ENCODE measurements at regions not wholly inside any gene's neighbourhood (a gene's known extent, or its start where the extent isn't known, plus 50 kb on each side); places are given as distances from the start of the nearest gene placed in this dataset.

DNA sequence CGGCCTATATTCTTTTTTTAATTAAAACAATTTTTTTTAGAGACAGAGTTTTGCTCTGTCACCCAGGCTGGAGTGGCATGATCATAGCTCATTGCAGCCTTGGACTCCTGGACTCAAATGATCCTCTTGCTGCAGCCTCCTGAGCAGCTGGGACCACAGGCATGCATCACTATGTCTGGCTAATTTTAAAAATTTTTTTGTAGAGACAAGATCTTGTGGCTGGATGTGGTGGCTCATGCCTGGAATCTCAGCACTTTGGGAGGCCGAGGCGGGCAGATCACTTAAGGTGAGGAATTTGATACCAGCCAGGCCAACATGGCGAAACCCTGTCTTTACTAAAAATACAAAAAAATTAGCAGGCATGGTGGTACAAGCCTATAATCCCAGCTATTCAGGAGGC is 54.8 kb upstream of the MSI2 start (continued):
- TF ChIP-seq TEAD4 (CRISPR knock-in tag; IDR thresholded peaks at IDR 0.05) (no peak), ZNF423 (CRISPR knock-in tag; IDR thresholded peaks at IDR 0.05) (no peak)

DNA sequence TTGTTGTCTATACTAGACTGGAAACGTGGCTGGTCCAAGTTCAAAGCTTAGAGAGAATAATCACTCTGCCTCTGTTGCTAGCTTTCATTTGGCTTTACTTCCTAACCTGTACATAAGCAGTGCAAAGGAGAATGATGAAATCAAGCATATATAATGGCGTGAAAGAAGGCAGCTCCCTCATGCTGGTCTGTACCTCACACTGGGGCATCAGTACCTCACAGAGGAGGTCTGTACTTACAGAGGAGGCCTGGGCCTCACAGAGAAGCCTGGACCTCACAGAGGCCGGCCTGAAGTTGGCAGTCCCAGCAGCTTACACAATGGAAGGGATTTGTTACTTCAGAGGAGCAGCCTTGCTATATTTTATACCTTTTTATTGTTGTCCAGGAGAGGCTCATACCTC is 53.3 kb upstream of the MSI2 start:
- no peak for TF ChIP-seq MXD4 (CRISPR knock-in tag; IDR thresholded peaks at IDR 0.05; ENCODE audit: borderline replicate concordance)
- no peak for TF ChIP-seq CREB1 (CRISPR knock-in tag; IDR thresholded peaks at IDR 0.05)
- TF ChIP-seq, protein P1, sequence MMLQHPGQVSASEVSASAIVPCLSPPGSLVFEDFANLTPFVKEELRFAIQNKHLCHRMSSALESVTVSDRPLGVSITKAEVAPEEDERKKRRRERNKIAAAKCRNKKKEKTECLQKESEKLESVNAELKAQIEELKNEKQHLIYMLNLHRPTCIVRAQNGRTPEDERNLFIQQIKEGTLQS (CRISPR knock-in tag; conservative IDR thresholded peaks at IDR 0.05), result no peak
- TF ChIP-seq IRF2 (CRISPR knock-in tag; IDR thresholded peaks at IDR 0.05; ENCODE audit: borderline replicate concordance, low read depth), result no peak
- TF ChIP-seq, protein P2, sequence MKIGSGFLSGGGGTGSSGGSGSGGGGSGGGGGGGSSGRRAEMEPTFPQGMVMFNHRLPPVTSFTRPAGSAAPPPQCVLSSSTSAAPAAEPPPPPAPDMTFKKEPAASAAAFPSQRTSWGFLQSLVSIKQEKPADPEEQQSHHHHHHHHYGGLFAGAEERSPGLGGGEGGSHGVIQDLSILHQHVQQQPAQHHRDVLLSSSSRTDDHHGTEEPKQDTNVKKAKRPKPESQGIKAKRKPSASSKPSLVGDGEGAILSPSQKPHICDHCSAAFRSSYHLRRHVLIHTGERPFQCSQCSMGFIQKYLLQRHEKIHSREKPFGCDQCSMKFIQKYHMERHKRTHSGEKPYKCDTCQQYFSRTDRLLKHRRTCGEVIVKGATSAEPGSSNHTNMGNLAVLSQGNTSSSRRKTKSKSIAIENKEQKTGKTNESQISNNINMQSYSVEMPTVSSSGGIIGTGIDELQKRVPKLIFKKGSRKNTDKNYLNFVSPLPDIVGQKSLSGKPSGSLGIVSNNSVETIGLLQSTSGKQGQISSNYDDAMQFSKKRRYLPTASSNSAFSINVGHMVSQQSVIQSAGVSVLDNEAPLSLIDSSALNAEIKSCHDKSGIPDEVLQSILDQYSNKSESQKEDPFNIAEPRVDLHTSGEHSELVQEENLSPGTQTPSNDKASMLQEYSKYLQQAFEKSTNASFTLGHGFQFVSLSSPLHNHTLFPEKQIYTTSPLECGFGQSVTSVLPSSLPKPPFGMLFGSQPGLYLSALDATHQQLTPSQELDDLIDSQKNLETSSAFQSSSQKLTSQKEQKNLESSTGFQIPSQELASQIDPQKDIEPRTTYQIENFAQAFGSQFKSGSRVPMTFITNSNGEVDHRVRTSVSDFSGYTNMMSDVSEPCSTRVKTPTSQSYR (CRISPR knock-in tag; IDR thresholded peaks at IDR 0.05), result no peak
- TF ChIP-seq, protein P3, sequence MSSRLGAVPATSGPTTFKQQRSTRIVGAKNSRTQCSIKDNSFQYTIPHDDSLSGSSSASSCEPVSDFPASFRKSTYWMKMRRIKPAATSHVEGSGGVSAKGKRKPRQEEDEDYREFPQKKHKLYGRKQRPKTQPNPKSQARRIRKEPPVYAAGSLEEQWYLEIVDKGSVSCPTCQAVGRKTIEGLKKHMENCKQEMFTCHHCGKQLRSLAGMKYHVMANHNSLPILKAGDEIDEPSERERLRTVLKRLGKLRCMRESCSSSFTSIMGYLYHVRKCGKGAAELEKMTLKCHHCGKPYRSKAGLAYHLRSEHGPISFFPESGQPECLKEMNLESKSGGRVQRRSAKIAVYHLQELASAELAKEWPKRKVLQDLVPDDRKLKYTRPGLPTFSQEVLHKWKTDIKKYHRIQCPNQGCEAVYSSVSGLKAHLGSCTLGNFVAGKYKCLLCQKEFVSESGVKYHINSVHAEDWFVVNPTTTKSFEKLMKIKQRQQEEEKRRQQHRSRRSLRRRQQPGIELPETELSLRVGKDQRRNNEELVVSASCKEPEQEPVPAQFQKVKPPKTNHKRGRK (CRISPR knock-in tag; IDR thresholded peaks at IDR 0.05; ENCODE audit: borderline replicate concordance), result no peak
- TF ChIP-seq, protein P4, sequence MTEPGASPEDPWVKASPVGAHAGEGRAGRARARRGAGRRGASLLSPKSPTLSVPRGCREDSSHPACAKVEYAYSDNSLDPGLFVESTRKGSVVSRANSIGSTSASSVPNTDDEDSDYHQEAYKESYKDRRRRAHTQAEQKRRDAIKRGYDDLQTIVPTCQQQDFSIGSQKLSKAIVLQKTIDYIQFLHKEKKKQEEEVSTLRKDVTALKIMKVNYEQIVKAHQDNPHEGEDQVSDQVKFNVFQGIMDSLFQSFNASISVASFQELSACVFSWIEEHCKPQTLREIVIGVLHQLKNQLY (CRISPR knock-in tag; IDR thresholded peaks at IDR 0.05), result no peak
- Mint-ChIP-seq H3K36me3 (0 out of 2 replicates have a peak, but pooled peaks cover 6% of the 10 kb centered on the region), H3K4me1 (no peaks in the 10 kb centered on the region), H3K27me3 (ENCODE audit: low read depth) (no peaks in the 10 kb centered on the region), H3K4me3 (no peak overlapping the region), H3K9me3 (peaks cover 14% of the 10 kb centered on the region), H3K27ac (no peak overlapping the region)
- ATAC-seq (no peak), DNase-seq (ENCODE audit: low spot score) (no peak)
- POLR2A ChIA-PET, result no interaction called here
- CTCF ChIA-PET, result interaction anchor here (0.7 kb wide), 1 partner anchor 1024 kb away, joined by 3 read pairs; no protein-coding TSS in a partner anchor

All from WTC11 (cell line).